PC-9 (cell line): ENCODE measurements at regions not wholly inside any gene's neighbourhood (a gene's known extent, or its start where the extent isn't known, plus 50 kb on each side); places are given as distances from the start of the nearest gene placed in this dataset.

Source experiments
- BruUV-seq: library from RNA; stranded (reverse); fragments of 400-500 nt; replicated peaks from 2 replicates; lab custom pipeline; 2021; lab: Mats Ljungman, UMichigan
- CTCF ChIA-PET: fragments of 300-600 bp; sonication (Branson Sonifier 250); formaldehyde crosslinking; loops from one replicate; lab custom pipeline; 2022; ENCODE audit warnings: antibody characterized with exemption; lab: Charles Lee
- POLR2A ChIA-PET: fragments of 300-600 bp; sonication (Branson Sonifier 250); formaldehyde crosslinking; loops from one replicate; lab custom pipeline; 2022; ENCODE audit warnings: antibody characterized with exemption; ENCODE audit not compliant: unreplicated experiment; lab: Charles Lee
- DNase-seq, 2 experiments: peaks; one replicate each; pipeline versions ENCODE4 v3.0.0 to v3.0.0-alpha.2; 2015 to 2022; ENCODE audit warnings: mixed read lengths in 1 of 2
- H2AFZ ChIP-seq: fragments of 200-600 bp; sonication (generic); 2 replicates; pipeline ENCODE4 v1.8.1; 2017; ENCODE audit warnings: antibody characterized with exemption
- H3F3A ChIP-seq: fragments of 200-600 bp; sonication (generic); 2 replicates; pipeline ENCODE4 v1.8.1; 2017; ENCODE audit warnings: antibody characterized with exemption, mild to moderate bottlenecking, low read depth; ENCODE audit not compliant: insufficient read depth
- H3K27ac ChIP-seq: fragments of 200-600 bp; sonication (generic); 2 replicates; pipeline ENCODE4 v1.6.1; 2016; ENCODE audit warnings: mixed run types
- H3K27me3 ChIP-seq: fragments of 200-600 bp; sonication (generic); 2 replicates; pipeline ENCODE4 v1.6.1; 2016; ENCODE audit warnings: low read depth, mixed run types; ENCODE audit not compliant: insufficient read depth
- H3K36me3 ChIP-seq: fragments of 200-600 bp; sonication (generic); 2 replicates; pipeline ENCODE4 v1.6.1; 2016; ENCODE audit warnings: low read depth, mixed run types
- H3K4me1 ChIP-seq: fragments of 200-600 bp; sonication (generic); replicated peaks from 2 replicates; pipeline ENCODE4 v1.6.1; 2016; ENCODE audit warnings: mixed run types; ENCODE audit not compliant: insufficient read depth
- H3K4me2 ChIP-seq: fragments of 200-600 bp; sonication (generic); 2 replicates; pipeline ENCODE4 v1.6.1; 2017; ENCODE audit warnings: mixed run types
- H3K4me3 ChIP-seq: fragments of 200-600 bp; sonication (generic); 2 replicates; pipeline ENCODE4 v1.6.1; 2016; ENCODE audit warnings: mixed run types
- H3K79me2 ChIP-seq: fragments of 200-600 bp; sonication (generic); 2 replicates; pipeline ENCODE4 v1.6.1; 2017; ENCODE audit warnings: low read depth, mixed run types
- H3K9me2 ChIP-seq: fragments of 200-600 bp; sonication (generic); 2 replicates; pipeline ENCODE4 v1.8.1; 2017; ENCODE audit warnings: mild to moderate bottlenecking; ENCODE audit not compliant: insufficient read depth
- H3K9me3 ChIP-seq: fragments of 200-600 bp; sonication (generic); 2 replicates; pipeline ENCODE4 v1.8.1; 2016; ENCODE audit warnings: low read depth; ENCODE audit not compliant: insufficient read depth
- H4K20me1 ChIP-seq: fragments of 200-600 bp; sonication (generic); 2 replicates; pipeline ENCODE4 v1.8.1; 2017; ENCODE audit not compliant: insufficient read depth
- EZH2 ChIP-seq: fragments of 200-600 bp; sonication (generic); IDR thresholded peaks from 2 replicates; pipeline ENCODE4 v1.8.0; 2017; ENCODE audit warnings: antibody characterized with exemption, low read depth
- intact Hi-C: fragments of 100-400 bp; cut with micrococcal nuclease; formaldehyde crosslinking; loops from one replicate; pipeline ENCODE4 v1.10.0; 2022; ENCODE audit not compliant: unreplicated experiment
- TF ChIP-seq, protein P1 (sequence below): fragments of 200-600 bp; sonication (generic); conservative IDR thresholded peaks from 2 replicates; pipeline ENCODE4 v1.6.1; 2017; ENCODE audit warnings: mixed run types, antibody characterized with exemption, mild to moderate bottlenecking, moderate library complexity

DNA sequence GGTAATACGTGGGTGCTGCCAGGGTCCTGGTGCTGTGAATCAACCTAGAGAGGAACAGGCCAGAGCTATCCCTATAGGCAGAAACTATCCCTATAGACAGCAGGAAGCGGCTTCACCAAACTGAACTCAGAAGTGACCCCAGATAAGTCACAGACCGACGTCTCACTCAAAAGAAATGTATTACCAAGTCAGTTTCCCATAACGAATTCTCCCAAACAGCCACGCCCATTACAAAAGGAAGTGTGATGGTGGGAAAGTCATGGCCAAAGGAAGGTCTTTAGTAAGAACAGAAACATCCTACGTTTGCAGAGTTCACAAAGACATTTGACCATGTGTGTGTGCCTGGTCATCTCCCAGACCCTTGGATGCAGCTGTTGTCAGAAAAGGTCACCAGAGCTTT lies 470.8 kb upstream of the ADARB2 start:
- H3K9me3 ChIP-seq, result no peaks in the 10 kb centered on the region
- H3F3A ChIP-seq, result no peaks in the 10 kb centered on the region
- no peaks in the 10 kb centered on the region for H4K20me1 ChIP-seq
- H3K9me2 ChIP-seq, result no peaks in the 10 kb centered on the region
- ChIA-PET POLR2A (no interaction called here), CTCF (no interaction called here)
- BruUV-seq, result no TSS peak
- H3K79me2 ChIP-seq, result no peaks in the 10 kb centered on the region
- H3K4me2 ChIP-seq, result no peak overlapping the region
- H3K4me1 ChIP-seq, result no peaks in the 10 kb centered on the region
- no peak overlapping the region for H2AFZ ChIP-seq
- H3K4me3 ChIP-seq, result no peak overlapping the region
- no peak for TF ChIP-seq EZH2
- TF ChIP-seq, protein P1, sequence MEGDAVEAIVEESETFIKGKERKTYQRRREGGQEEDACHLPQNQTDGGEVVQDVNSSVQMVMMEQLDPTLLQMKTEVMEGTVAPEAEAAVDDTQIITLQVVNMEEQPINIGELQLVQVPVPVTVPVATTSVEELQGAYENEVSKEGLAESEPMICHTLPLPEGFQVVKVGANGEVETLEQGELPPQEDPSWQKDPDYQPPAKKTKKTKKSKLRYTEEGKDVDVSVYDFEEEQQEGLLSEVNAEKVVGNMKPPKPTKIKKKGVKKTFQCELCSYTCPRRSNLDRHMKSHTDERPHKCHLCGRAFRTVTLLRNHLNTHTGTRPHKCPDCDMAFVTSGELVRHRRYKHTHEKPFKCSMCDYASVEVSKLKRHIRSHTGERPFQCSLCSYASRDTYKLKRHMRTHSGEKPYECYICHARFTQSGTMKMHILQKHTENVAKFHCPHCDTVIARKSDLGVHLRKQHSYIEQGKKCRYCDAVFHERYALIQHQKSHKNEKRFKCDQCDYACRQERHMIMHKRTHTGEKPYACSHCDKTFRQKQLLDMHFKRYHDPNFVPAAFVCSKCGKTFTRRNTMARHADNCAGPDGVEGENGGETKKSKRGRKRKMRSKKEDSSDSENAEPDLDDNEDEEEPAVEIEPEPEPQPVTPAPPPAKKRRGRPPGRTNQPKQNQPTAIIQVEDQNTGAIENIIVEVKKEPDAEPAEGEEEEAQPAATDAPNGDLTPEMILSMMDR, result no peak
- no peak for DNase-seq
- H3K36me3 ChIP-seq, result no peaks in the 10 kb centered on the region
- no peaks in the 10 kb centered on the region for H3K27me3 ChIP-seq
- intact Hi-C loops, result no loop called here
- no peak overlapping the region for H3K27ac ChIP-seq

- TF ChIP-seq, protein P1, result no peak
- TF ChIP-seq EZH2, result no peak
Measured at GRCh38 chr10:2207246-2207922, 470.1 kb upstream of the ADARB2 start.

DNA sequence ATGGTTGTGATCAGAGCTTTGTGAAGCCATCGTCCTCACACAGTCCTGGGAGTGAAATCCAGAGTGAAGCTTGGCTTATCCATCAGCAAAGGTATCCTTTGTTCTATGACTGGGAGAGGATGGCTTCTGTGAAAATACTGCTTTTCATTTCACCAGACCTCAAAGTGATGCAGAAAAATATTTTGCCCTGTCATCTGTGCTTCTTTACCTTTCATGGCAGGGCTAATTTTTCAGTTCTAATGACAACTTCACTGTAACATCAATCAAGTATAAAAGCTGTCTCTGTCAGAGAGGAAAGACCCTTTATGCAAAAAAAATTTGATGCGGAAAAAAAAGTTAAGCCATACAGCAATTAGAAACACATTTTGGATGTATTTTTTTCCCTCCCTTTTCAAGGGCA lies 468.1 kb upstream of the ADARB2 start:
- intact Hi-C loops, result no loop called here
- POLR2A ChIA-PET, result no interaction called here
- no peak overlapping the region for H2AFZ ChIP-seq

More at GRCh38 chr10:2207246-2207922, 470.1 kb upstream of the ADARB2 start:
- H3K9me2 ChIP-seq, result no peaks in the 10 kb centered on the region
- H3K9me3 ChIP-seq, result no peaks in the 10 kb centered on the region
- ChIA-PET POLR2A (no interaction called here), CTCF (no interaction called here)
- no peaks in the 10 kb centered on the region for H3K4me1 ChIP-seq
- no peaks in the 10 kb centered on the region for H3F3A ChIP-seq
- no peak for DNase-seq
- H3K27me3 ChIP-seq, result no peaks in the 10 kb centered on the region
- no peak overlapping the region for H3K27ac ChIP-seq
- H3K79me2 ChIP-seq, result no peaks in the 10 kb centered on the region
- no peak overlapping the region for H2AFZ ChIP-seq
- H3K4me3 ChIP-seq, result no peak overlapping the region
- H4K20me1 ChIP-seq, result no peaks in the 10 kb centered on the region
- no peaks in the 10 kb centered on the region for H3K36me3 ChIP-seq
- H3K4me2 ChIP-seq, result no peak overlapping the region
- BruUV-seq, result no TSS peak
- intact Hi-C loops, result no loop called here

More for the DNA sequence above, 468.1 kb upstream of the ADARB2 start:
- BruUV-seq, result no TSS peak
- no peak for TF ChIP-seq EZH2
- TF ChIP-seq, protein P1, result no peak
- DNase-seq, result no peak
- no peaks in the 10 kb centered on the region for H3F3A ChIP-seq
- no peaks in the 10 kb centered on the region for H3K9me2 ChIP-seq
- H3K27me3 ChIP-seq, result no peaks in the 10 kb centered on the region
- no peaks in the 10 kb centered on the region for H3K79me2 ChIP-seq
- CTCF ChIA-PET, result no interaction called here
- H3K27ac ChIP-seq, result no peak overlapping the region
- no peak overlapping the region for H3K4me3 ChIP-seq
- H3K4me1 ChIP-seq, result no peaks in the 10 kb centered on the region
- no peaks in the 10 kb centered on the region for H4K20me1 ChIP-seq
- H3K4me2 ChIP-seq, result no peak overlapping the region
- H3K36me3 ChIP-seq, result no peaks in the 10 kb centered on the region
- H3K9me3 ChIP-seq, result no peaks in the 10 kb centered on the region
